ENCODE measurements at regions not wholly inside any gene's neighbourhood (a gene's known extent, or its start where the extent isn't known, plus 50 kb on each side); places are given as distances from the start of the nearest gene placed in this dataset.

DNA sequence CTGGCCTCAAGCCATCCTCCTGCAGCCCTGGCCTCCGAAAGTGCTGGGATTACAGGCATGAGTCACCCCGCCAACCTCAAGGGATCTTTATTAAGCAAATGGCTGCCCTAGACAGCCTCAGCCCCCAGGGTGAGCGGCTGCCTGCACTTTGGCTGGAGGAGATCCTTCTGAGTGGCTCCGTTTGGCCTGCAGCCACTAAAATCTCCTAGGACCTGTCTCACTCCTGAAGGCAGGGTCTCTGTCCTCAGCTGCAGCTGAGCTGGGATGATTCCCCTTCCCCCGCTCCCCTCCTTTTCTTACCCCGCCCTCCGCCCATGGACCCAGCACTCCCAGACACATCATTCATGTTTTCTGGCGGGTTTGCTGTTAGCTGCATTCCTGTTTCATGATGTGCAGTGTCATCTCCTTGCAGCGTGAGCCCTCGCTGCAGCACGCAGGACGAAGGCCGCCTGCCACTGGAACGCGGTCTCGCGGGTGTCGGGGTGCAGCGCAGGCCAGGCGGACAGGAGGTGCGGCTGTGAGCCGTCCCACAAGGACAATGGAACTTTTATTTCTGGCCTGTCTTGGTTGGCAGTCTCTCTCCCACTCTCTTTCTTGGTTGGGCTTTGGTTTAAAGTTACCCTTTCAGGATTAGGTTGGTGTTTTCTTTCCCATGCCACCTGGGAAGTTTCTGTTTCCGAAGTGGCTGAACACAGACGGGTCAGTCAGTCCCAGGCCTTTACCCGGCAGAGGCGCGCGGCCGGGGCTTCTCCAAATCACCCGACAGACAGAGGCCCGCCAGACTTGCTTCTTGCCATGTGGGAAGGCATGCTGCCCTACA lies 137.1 kb downstream of the FOXD1 start:
- no peak for DNase-seq (ENCODE audit: low read depth)

DNA sequence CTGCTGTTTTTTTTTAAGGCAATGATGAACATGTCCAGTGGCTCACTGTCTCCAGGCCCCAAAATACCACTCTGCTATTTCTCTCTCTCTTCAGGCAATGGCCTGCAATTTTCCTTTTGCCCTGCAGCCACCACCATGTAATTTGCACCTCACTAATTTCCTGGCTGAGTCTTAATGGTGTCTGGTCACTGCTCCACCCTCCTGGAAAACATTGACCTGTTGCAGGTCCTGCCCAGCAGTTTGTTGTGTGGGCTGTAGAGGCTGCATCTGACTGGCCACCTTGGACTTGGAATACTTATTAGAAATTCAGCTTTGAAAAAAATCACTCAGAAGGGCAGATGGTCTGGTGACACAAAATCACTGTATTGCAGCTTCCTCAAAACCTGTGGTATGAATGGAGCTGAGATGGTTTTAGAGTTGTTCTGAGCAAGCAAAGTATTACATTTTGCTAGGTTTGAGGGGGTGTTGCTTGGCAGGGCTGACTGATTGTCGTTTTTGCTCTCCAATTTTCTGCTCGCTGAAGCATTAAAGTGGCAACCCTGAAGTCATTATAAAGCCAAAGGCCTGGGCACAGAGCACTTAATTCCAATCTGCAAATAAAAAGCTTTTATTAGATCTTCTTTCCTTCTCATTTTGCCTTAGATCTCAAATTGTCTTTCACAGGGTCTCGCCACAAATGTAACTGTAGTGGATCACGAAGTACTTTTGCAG lies 134.8 kb downstream of the TMEM174 start:
- DNase-seq (ENCODE audit: low read depth) = no peak

DNA sequence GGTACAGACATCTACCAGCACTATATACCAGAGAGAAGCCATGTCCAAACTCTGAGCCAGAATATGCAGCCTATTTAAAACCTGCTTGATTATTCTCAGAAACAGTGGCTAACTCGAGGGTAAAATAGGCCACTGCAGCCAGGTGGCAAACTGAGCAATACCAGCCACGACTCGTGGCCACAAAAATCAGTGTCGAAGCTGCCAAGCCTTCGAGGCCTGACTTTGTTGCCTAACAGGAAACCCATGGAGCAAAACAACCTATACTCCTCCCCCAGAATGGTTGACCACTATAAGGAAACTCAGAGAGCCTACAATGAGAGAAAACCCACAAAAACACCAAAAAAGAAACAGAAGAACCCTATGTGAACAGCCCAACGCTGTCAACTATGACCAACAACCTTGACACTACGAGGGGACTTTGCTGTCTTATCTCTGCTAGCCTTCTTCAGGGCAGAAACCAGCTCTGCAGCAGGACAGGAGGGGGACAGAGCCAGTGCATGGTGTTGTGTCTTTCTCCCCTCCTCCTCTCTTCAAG lies 133.8 kb downstream of the TMEM174 start:
- DNase-seq (ENCODE audit: low read depth) = no peak

DNA sequence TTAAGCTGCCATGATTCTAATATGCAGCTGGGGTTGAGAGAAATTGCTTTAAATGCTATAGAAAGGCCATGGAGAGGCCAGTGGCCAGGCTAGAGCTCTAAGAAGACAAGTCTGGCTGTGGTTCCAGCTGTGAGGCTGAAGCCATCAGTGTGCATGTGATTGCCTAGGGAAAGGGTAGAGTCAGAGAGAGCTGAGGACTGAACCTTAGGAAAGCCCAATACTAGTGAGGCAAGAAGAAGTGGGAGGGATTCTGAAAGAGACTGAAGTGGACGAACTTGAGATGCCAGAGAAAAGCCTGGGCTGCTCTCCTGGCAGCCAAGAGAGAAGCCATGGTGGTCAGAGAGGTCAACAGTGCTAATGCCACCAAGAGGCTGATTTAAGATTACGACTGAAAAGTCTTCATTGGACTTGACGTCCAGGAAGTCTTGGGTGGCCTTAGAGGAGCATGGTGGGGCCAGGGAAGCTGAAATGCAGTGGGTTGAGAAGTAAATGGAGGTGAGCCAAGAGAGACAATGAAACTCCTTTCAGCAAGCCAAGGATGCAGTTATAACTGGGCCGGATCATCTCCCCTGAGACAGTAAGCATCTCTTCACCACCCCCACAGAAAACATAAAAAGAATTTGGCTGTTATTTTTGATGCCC lies 133.2 kb downstream of the TMEM174 start:
- DNase-seq (ENCODE audit: low read depth) = no peak

DNA sequence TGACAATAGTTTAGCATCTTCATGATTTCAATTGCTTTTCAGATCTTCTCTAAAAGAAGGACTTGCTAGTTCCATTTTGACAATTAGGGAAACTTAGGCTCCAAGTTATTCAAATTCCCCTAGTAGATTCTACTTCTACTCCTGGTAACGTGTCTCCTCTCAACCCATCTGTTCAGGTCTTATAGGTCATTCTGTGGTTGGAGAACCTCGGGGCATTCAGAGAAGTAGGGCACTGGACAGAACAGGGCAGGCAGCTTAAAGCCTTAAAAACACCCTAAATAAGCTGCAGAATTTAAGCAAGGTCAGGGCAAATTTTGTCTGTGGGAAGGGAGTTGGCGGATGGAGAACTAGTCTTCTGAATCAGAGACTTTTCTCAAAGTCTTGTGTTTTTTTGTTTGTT lies 132.4 kb downstream of the TMEM174 start:
- no peak for DNase-seq (ENCODE audit: low read depth)

DNA sequence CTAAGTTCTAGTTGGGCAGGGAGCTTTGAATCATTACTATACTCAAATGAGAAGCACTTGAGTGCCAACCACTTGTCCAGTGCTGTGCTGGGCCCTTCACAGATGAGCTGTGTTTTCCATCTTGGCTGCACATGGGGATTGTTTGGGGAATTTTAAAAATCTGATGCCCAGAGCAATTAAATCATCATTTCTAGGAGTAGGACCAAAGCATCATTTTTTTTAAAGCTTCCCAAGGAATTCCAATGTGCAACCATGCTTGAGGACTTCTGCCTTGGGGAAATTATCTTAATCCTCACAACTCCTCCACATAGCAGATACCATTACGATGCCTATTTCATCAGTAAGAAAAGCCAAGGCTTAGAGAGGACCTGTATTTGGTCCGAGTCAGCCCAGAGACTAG lies 131.4 kb downstream of the TMEM174 start:
- DNase-seq (ENCODE audit: low read depth) = no peak

DNA sequence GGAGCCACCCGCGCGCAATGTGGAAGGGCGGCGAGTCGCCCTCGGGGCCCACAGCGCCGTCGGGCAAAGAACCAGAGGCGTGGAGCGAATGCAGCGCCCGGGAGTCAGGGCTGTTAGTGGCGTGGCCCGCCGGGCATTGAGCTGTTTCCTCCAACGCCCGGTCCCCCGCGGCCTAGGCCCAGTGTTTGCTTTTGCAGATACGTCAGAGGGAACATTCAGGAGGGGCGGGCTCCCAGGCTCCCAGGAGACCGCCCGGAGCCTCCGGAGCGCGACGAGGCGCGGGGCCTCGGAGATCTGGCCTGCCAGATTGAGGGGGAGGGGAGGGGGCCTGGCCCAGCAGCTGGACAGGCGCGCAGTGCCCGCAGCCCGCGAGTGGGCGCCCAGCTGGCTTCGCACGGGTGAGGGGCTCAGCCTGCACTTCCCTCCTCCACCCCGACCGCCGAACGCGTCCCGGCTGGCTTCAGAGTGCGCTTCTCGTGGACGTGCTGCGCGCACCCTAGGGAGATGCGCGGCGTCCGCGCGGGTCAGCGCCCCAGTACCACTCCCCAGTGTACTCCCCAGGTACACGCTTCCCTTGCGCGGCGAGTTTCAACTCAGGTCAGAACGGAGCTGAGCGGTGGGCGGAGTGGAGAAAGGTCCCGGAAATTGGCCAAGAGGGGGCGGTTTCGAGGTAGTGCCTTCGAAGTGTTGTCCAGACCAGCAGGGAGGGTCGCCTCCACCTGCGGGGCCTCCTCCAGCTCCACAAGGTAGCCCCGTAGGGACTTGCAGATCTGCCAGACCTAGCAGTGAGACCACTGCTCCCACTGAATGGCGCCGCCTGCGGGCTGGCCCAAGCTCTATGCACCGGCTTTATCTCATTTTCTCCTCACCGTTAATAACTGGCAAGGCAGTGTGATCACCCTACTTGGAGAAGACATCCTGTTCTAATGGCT lies 130.4 kb downstream of the TMEM174 start:
- no peak for DNase-seq (ENCODE audit: low read depth)

DNA sequence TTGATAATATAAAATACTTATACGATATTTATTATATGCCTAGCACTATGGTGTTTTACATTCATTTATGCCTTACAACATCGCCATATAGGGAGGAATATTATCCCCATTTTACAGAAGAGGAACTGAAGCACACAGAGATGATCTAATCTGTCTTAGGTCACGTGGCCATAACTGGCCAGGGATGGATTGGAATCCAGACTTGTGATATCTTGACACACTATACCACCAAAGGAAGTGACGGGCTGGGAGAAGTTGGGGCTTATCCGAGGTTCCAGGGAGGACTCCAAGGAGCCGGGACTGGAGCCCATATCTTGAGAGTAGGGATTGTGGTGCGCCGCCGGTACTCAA lies 129.8 kb downstream of the TMEM174 start:
- no peak for DNase-seq (ENCODE audit: low read depth)

DNA sequence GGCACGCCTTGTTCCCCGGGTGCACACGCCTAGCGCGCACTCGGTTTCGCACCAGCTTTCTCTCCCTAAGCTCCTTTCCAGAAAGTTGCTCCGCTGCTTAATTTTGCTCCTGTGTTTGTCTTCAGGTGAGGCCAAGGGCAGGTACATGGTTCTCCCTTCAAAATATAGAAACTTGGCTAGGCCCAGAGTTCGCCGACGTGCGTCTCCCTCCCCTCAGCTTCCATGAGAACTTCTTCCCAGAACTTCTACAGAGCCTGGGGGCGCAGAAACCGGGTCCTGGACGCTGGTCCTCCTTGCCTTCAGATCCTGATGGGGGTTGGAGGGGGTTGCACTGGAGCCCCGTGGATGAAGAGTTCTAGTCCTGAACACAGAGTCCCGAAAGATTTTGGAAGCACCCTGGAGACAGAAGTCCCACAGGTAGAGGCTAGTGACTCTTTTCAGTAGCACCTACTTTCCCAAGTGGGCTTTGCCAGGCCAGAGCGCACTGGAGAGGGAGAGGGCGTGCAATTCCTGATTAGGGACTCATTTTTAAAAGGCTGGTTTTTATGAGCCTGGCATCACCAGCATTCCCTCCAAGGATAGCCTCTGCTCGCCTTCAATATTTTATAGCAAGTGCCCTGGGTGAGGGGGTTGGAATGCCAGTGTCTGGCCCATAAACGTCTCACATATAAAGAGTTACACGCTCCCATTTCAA lies 128.4 kb downstream of the TMEM174 start:
- DNase-seq (ENCODE audit: low read depth) = no peak

DNA sequence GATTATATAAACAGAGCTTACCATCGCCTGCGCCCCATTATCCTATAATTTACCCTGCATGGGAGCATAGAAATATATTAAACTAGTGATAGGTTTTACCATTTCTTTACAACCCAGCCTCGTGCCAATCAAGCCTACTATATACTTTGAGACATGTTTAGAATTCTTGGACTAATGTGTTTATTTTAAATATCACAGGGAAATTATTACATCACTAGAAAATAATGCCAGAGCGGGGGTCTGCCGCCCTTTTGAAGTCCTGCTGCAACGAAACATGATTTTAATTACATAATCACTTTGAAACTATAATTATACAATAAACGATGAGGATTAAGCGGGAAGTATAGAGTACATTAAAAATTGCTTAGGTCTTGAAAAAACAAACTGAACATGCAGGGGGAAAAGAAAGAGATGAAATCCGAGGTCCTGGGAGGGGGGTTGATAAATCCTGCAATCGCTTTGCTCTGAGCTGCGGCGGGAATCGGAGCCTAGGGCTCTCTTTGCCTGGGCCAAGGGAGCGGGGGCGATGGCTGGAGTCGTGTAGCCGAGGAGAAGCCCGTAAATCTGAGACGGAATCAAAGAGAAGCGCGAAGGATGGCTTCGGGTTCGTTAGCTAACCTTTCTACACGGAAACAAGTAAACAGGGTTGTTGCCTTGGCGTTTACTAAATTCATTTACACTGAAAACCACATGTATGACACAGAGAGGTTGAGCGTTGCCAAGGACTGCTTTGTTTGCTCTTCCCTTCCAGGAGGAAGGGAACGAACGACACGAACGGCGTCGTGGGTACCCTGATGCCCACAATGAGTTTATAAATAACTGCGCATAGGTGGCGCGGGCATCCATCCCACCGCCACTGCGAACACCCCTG lies 127.6 kb downstream of the TMEM174 start:
- DNase-seq (ENCODE audit: low read depth) = no peak

DNA sequence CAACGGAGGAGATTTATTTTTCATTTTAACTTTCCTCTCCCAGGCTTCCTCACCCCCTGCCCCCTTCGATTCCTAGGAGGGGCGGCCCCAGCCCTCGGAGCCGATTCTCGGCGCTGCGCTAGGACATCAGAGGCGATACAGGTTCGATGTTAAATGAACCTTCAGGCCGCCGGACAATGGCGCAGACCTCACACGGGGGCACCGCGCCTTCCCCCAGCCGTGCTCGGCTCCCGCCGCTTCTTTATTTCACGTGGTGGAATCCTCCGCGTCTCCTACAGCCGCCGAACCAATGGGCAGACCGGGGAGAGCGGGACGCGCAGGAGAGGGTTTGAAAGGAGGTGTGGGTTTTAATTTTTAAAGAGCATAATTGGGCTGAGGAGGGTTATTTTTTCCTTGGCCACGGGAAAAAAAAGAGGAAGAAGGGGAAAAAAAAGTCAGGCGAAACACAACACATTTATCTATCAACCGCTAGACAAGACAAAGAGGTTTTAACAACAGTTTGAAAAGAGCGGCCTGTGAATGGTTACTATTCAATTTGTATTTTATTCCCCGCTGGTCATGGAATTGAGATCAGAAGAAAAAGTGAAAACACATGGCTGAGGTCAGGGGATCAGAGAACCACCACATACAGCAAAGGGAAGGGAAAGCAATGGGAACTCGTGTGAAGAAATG lies 126.8 kb downstream of the TMEM174 start:
- no peak for DNase-seq (ENCODE audit: low read depth)

DNA sequence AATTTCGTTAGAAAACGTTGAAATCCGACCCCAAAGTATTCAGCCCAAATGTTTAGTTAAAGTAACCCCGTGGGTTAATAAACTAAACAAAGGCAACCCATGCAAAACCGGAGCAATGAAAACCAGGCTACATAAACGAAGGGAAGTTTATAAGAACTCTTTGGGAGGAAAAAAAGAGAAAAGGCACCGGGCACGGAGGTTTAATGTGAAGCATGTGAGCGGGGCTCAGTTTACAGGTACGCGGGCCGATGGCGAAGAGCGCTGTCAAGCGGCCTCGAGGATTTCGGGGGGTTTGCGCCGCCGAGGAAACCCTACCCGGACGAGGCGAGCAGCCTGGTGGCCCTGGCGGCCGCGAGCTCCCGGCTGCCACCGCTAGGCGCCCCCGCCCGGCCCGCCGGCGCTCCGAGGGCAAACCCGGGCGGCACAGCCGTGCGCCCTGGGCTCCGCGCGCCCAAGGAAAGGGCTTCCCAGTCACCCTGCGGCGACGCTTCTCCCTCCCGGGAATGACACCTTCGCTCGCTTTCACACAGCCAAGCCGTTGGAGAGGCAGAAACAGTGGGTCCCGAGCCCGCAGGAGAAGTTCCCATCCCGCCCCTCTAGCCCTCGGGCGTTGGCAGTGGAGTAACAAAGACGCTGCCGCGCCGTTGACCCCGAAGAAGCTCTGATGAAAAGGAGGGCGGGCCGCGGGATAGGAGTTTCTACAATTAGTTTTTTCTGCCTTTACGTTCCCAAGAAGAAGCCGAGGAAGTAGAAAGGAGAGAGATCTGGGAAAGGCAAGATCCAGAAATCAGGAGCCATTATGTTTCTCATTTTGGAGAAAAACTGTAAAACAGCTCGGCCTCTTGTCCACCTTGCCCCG lies 126.0 kb downstream of the TMEM174 start:
- peak; percentile 40 for DNase-seq (ENCODE audit: low read depth)

DNA sequence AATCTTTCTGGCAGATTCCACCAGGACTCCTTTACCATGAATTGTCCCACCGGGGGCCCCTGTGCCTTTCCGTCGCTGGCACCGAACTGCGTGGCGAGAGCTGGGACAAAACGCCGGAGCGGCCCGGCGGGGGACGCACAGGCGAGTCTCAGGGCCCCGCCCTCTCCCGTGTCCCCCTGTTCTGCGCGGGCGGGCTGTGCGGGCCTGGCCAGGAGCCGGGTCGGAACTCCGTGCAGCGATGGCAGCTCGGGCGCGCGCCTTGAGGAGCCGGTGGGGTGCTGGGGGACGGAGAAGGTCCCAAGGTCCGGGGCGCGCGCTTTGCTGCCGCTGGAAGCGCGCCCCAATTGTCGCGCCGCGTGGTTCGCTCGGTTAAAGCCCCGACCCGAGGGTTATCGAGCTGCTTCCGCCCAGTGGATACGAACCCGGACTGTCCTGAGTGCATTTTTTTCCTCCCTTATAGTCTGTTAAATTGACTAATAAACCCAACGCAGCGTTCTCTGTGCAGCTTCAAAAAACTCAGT lies 125.3 kb downstream of the TMEM174 start:
- no peak for DNase-seq (ENCODE audit: low read depth)

DNA sequence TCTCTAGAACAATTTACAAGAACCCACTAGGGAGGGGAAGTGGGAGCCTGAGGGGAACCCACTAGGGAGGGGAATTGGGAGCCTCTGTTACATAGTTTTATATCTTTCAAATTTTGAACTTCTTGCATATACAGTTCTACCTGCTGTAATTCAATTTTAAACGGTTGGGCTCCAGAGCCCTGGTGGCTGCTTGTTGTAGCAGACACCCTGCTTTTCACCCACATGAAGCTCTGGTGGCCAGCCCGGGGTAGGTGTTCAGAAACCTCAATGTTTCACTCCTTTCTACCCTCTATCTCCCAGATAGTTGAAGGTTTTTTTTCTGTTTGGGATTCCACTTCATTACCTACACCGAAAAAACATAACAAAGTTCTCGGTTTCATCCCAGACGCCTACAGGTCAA lies 124.4 kb downstream of the TMEM174 start:
- no peak for DNase-seq (ENCODE audit: low read depth)

DNA sequence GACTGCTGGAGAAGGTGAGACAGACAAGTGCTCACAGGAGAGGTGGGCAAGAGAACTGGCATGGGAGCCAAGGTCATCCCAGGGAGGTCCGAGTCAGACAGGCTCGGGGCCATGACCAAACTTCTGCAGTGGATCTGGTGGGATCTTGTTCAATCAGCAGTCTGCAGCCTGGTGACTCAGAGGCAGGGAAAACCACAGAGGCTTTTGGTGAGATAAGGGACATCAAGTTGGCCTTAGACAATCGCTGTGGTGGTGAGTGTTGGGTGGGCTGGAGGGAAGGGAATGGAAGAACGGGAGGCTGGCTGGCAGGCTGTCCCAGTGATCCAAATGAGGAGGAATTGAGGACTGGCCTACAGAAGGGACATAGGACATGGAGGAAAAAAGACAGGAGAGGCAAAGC lies 123.8 kb downstream of the TMEM174 start:
- no peak for DNase-seq (ENCODE audit: low read depth)

DNA sequence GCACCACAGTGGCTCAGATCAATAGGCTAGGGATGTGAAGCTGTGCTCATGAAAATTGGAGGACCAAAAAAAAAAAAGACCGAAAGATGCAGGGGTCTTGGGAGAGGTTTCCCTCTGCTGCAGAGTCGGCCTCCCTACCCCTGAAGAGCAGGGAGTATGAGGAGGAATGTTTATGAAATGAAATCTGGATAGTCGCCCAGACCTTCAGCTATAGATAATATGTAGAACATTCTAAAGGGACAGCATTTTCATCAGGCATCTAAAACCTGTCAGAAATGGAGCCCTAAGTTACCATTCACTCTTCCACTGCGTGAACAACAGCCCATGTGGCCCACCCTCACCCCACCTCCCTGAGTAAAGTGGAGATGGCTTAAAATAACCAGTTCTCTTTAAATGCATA lies 122.9 kb downstream of the TMEM174 start:
- no peak for DNase-seq (ENCODE audit: low read depth)

DNA sequence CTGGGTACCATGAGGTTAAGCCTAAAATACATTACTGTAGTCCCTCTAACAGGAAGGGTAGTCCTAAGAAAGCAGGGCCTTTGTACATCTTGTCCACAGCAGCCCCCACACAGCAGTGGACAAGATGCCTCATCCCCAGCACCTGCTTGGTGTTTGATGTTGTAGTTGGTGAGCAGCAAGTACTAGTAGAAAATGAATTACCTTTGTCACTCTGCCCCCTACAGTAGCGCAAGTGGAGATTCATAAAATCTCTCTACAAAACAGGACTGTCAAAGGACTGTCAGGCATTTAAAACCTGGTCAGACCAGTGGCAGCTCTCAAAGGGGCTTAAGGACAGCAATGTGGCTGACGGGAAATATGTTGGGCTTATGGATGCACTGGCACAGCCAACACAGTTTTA lies 122.5 kb downstream of the TMEM174 start:
- no peak for DNase-seq (ENCODE audit: low read depth)

DNA sequence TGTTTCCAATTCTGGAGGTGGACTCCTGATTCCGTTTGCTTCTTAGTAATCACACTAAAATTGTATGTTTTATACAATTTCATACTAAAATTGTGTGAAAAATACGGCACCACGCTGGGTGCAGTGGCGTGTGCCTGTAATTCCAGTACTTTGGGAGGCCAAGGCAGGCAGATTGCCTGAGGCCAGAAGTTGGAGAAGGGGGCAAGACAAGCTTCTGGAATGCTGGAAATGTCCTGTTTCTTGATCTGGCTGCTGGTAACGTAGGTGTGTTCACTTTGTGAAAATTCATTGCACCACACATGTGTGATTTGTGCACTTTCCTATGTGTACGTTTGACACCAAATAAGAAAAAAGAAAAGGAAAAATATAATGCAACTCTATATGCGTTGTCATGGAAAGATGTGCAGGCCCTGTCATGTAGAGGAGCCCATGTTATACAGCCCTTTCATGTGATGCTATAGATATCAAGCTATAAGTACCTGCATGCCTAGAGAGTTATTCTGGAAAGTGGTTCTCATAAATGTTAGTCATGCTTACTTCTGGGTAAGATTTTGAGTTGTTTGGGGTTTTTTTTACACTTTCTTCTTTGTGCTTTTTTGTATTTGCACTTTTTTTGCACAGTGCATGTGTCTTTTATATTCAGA lies 119.9 kb downstream of the TMEM174 start:
- no peak for DNase-seq (ENCODE audit: low read depth)
